ENCODE measurements at regions not wholly inside any gene's neighbourhood (a gene's known extent, or its start where the extent isn't known, plus 50 kb on each side); places are given as distances from the start of the nearest gene placed in this dataset.

- TF ChIP-seq CTCF (IDR thresholded peaks at IDR 0.05; ENCODE audit: low read depth, low read length, missing input control), result no peak
- no peak for TF ChIP-seq SP1 (IDR thresholded peaks at IDR 0.05)
Observed at GRCh38 chr3:74054566-74054965, 429.8 kb upstream of the PDZRN3 start.
